ENCODE measurements at regions not wholly inside any gene's neighbourhood (a gene's known extent, or its start where the extent isn't known, plus 50 kb on each side); places are given as distances from the start of the nearest gene placed in this dataset.
"Not testable (repeated sequence)": the region's sequence is repeated elsewhere in the genome, so short reads cannot be mapped to it uniquely, and the experiment has no call there.

GRCh38 chr13:21879263-21879914, 208.5 kb downstream of the FGF9 start:
- no peak for DNase-seq (ENCODE audit: low read depth)

- no peak for DNase-seq (ENCODE audit: low read depth)
These were observed 211.9 kb downstream of the FGF9 start for GRCh38 chr13:21882766-21883165.

GRCh38 chr13:21883713-21884112, 212.8 kb downstream of the FGF9 start:
- DNase-seq (ENCODE audit: low read depth) = no peak

- no peak for DNase-seq (ENCODE audit: low read depth)
These were observed 213.5 kb downstream of the FGF9 start for GRCh38 chr13:21884299-21884909.

- no peak for DNase-seq (ENCODE audit: low read depth)
These were observed 214.2 kb downstream of the FGF9 start for GRCh38 chr13:21884965-21885567.

- no peak for DNase-seq (ENCODE audit: low read depth)
These were observed 214.9 kb downstream of the FGF9 start for GRCh38 chr13:21885714-21886224.

GRCh38 chr13:21889651-21890050, 218.8 kb downstream of the FGF9 start:
- DNase-seq (ENCODE audit: low read depth) = no peak

- not testable (repeated sequence) for DNase-seq (ENCODE audit: low read depth)
These were observed 219.3 kb downstream of the FGF9 start for GRCh38 chr13:21890220-21890619.

GRCh38 chr13:21894091-21894490, 223.2 kb downstream of the FGF9 start:
- no peak for DNase-seq (ENCODE audit: low read depth)

GRCh38 chr13:21894703-21895699, 224.1 kb downstream of the FGF9 start:
- DNase-seq (ENCODE audit: low read depth) = no peak

GRCh38 chr13:21895779-21896178, 224.9 kb downstream of the FGF9 start:
- no peak for DNase-seq (ENCODE audit: low read depth)

- no peak for DNase-seq (ENCODE audit: low read depth)
These were observed 226.3 kb downstream of the FGF9 start for GRCh38 chr13:21897161-21897560.

GRCh38 chr13:21898459-21898858, 227.6 kb downstream of the FGF9 start:
- no peak for DNase-seq (ENCODE audit: low read depth)

- DNase-seq (ENCODE audit: low read depth) = no peak
These were observed 228.1 kb downstream of the FGF9 start for GRCh38 chr13:21898945-21899344.

GRCh38 chr13:21901336-21901735, 230.5 kb downstream of the FGF9 start:
- no peak for DNase-seq (ENCODE audit: low read depth)

GRCh38 chr13:21901811-21902708, 231.2 kb downstream of the FGF9 start:
- DNase-seq (ENCODE audit: low read depth) = no peak

- no peak for DNase-seq (ENCODE audit: low read depth)
These were observed 231.8 kb downstream of the FGF9 start for GRCh38 chr13:21902709-21903098.

GRCh38 chr13:21905486-21905885, 234.6 kb downstream of the FGF9 start:
- DNase-seq (ENCODE audit: low read depth) = no peak

- DNase-seq (ENCODE audit: low read depth) = no peak
These were observed 238.5 kb downstream of the FGF9 start for GRCh38 chr13:21909331-21909730.

- no peak for DNase-seq (ENCODE audit: low read depth)
These were observed 239.7 kb downstream of the FGF9 start for GRCh38 chr13:21910546-21910945.

- DNase-seq (ENCODE audit: low read depth) = no peak
These were observed 240.9 kb downstream of the FGF9 start for GRCh38 chr13:21911646-21912298.

Data from fibroblast of gingiva (primary cell).